PC-9 (cell line): ENCODE measurements at regions not wholly inside any gene's neighbourhood (a gene's known extent, or its start where the extent isn't known, plus 50 kb on each side); places are given as distances from the start of the nearest gene placed in this dataset.

Experiments used
- BruUV-seq: library from RNA; stranded (reverse); fragments of 400-500 nt; replicated peaks from 2 replicates; lab custom pipeline; 2021; lab: Mats Ljungman, UMichigan
- CTCF ChIA-PET: fragments of 300-600 bp; sonication (Branson Sonifier 250); formaldehyde crosslinking; loops from one replicate; lab custom pipeline; 2022; ENCODE audit warnings: antibody characterized with exemption; lab: Charles Lee
- POLR2A ChIA-PET: fragments of 300-600 bp; sonication (Branson Sonifier 250); formaldehyde crosslinking; loops from one replicate; lab custom pipeline; 2022; ENCODE audit warnings: antibody characterized with exemption; ENCODE audit not compliant: unreplicated experiment; lab: Charles Lee
- DNase-seq, 2 experiments: peaks; one replicate each; pipeline versions ENCODE4 v3.0.0 to v3.0.0-alpha.2; 2015 to 2022; ENCODE audit warnings: mixed read lengths in 1 of 2
- H2AFZ ChIP-seq: fragments of 200-600 bp; sonication (generic); 2 replicates; pipeline ENCODE4 v1.8.1; 2017; ENCODE audit warnings: antibody characterized with exemption
- H3F3A ChIP-seq: fragments of 200-600 bp; sonication (generic); 2 replicates; pipeline ENCODE4 v1.8.1; 2017; ENCODE audit warnings: antibody characterized with exemption, mild to moderate bottlenecking, low read depth; ENCODE audit not compliant: insufficient read depth
- H3K27ac ChIP-seq: fragments of 200-600 bp; sonication (generic); 2 replicates; pipeline ENCODE4 v1.6.1; 2016; ENCODE audit warnings: mixed run types
- H3K27me3 ChIP-seq: fragments of 200-600 bp; sonication (generic); 2 replicates; pipeline ENCODE4 v1.6.1; 2016; ENCODE audit warnings: low read depth, mixed run types; ENCODE audit not compliant: insufficient read depth
- H3K36me3 ChIP-seq: fragments of 200-600 bp; sonication (generic); 2 replicates; pipeline ENCODE4 v1.6.1; 2016; ENCODE audit warnings: low read depth, mixed run types
- H3K4me1 ChIP-seq: fragments of 200-600 bp; sonication (generic); replicated peaks from 2 replicates; pipeline ENCODE4 v1.6.1; 2016; ENCODE audit warnings: mixed run types; ENCODE audit not compliant: insufficient read depth
- H3K4me2 ChIP-seq: fragments of 200-600 bp; sonication (generic); 2 replicates; pipeline ENCODE4 v1.6.1; 2017; ENCODE audit warnings: mixed run types
- H3K4me3 ChIP-seq: fragments of 200-600 bp; sonication (generic); 2 replicates; pipeline ENCODE4 v1.6.1; 2016; ENCODE audit warnings: mixed run types
- H3K79me2 ChIP-seq: fragments of 200-600 bp; sonication (generic); 2 replicates; pipeline ENCODE4 v1.6.1; 2017; ENCODE audit warnings: low read depth, mixed run types
- H3K9me2 ChIP-seq: fragments of 200-600 bp; sonication (generic); 2 replicates; pipeline ENCODE4 v1.8.1; 2017; ENCODE audit warnings: mild to moderate bottlenecking; ENCODE audit not compliant: insufficient read depth
- H3K9me3 ChIP-seq: fragments of 200-600 bp; sonication (generic); 2 replicates; pipeline ENCODE4 v1.8.1; 2016; ENCODE audit warnings: low read depth; ENCODE audit not compliant: insufficient read depth
- H4K20me1 ChIP-seq: fragments of 200-600 bp; sonication (generic); 2 replicates; pipeline ENCODE4 v1.8.1; 2017; ENCODE audit not compliant: insufficient read depth
- EZH2 ChIP-seq: fragments of 200-600 bp; sonication (generic); IDR thresholded peaks from 2 replicates; pipeline ENCODE4 v1.8.0; 2017; ENCODE audit warnings: antibody characterized with exemption, low read depth
- intact Hi-C: fragments of 100-400 bp; cut with micrococcal nuclease; formaldehyde crosslinking; loops from one replicate; pipeline ENCODE4 v1.10.0; 2022; ENCODE audit not compliant: unreplicated experiment
- TF ChIP-seq, protein P1 (sequence below): fragments of 200-600 bp; sonication (generic); conservative IDR thresholded peaks from 2 replicates; pipeline ENCODE4 v1.6.1; 2017; ENCODE audit warnings: mixed run types, antibody characterized with exemption, mild to moderate bottlenecking, moderate library complexity

DNA sequence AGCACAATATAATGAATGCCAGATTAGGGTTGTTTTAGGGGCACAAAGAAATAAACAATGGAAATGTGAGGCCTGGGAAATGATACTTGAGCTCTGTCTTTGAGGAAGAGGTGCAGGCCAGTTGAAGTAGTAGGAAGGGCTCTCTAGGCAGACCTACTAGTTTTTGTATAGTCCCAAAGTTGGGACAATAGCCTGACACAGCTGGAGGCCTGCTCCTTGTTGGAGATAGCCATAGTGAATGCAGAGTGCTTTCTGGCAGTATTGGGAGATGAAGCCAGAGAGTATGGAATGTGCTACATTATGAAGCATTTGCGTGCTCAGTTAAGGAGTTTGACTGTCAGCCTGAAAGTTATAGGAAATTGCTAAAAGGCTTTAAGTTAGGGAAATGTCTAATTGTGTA, 251.2 kb upstream of the ZPLD1 start:
- POLR2A ChIA-PET, result interaction anchor here (0.6 kb wide), 1 partner anchor 459 kb away, joined by 3 read pairs; the partner anchor contains the start of gene CEP97
- intact Hi-C loops, result loop anchor here (5.0 kb wide), 1 partner anchor 201 kb away; no protein-coding TSS in a partner anchor

DNA sequence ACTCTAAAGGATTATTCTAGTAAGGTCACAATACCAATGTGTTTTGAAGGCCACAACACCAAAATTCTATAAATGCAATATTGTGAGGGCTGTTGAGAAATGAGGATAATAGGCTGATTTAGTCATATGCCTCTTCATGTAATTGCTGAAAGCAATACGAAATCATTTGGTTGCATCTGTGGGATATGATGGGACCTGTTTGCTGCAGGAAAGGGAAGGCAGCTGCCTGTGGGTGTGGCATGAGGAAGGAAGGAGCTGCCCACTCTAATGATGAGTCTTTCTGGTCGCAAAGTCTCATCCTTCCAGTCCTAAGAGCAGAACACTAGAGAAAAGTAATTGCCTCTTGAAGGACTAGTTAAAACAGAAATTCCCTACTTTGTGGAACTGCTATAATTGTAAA, 245.3 kb upstream of the ZPLD1 start:
- H4K20me1 ChIP-seq, result no peaks in the 10 kb centered on the region
- H3F3A ChIP-seq, result no peaks in the 10 kb centered on the region
- H3K4me2 ChIP-seq, result no peak overlapping the region
- DNase-seq, result no peak
- POLR2A ChIA-PET, result no interaction called here
- CTCF ChIA-PET, result no interaction called here
- TF ChIP-seq, protein P1, sequence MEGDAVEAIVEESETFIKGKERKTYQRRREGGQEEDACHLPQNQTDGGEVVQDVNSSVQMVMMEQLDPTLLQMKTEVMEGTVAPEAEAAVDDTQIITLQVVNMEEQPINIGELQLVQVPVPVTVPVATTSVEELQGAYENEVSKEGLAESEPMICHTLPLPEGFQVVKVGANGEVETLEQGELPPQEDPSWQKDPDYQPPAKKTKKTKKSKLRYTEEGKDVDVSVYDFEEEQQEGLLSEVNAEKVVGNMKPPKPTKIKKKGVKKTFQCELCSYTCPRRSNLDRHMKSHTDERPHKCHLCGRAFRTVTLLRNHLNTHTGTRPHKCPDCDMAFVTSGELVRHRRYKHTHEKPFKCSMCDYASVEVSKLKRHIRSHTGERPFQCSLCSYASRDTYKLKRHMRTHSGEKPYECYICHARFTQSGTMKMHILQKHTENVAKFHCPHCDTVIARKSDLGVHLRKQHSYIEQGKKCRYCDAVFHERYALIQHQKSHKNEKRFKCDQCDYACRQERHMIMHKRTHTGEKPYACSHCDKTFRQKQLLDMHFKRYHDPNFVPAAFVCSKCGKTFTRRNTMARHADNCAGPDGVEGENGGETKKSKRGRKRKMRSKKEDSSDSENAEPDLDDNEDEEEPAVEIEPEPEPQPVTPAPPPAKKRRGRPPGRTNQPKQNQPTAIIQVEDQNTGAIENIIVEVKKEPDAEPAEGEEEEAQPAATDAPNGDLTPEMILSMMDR, result no peak
- no peak for TF ChIP-seq EZH2
- peaks cover 12% of the 10 kb centered on the region for H3K4me1 ChIP-seq
- H3K27ac ChIP-seq, result no peak overlapping the region
- H3K27me3 ChIP-seq, result no peaks in the 10 kb centered on the region
- no peak overlapping the region for H2AFZ ChIP-seq
- no TSS peak for BruUV-seq
- no peaks in the 10 kb centered on the region for H3K9me2 ChIP-seq
- no peaks in the 10 kb centered on the region for H3K9me3 ChIP-seq
- H3K79me2 ChIP-seq, result no peaks in the 10 kb centered on the region
- H3K4me3 ChIP-seq, result no peak overlapping the region
- no peaks in the 10 kb centered on the region for H3K36me3 ChIP-seq
- intact Hi-C loops, result no loop called here

More for the DNA sequence above, 251.2 kb upstream of the ZPLD1 start:
- no TSS peak for BruUV-seq
- no peaks in the 10 kb centered on the region for H3F3A ChIP-seq
- TF ChIP-seq, protein P1, result no peak
- no peak for TF ChIP-seq EZH2
- H3K27me3 ChIP-seq, result no peaks in the 10 kb centered on the region
- H3K4me1 ChIP-seq, result peaks cover 18% of the 10 kb centered on the region
- H3K27ac ChIP-seq, result no peak overlapping the region
- no peak overlapping the region for H3K4me3 ChIP-seq
- CTCF ChIA-PET, result no interaction called here
- no peak overlapping the region for H2AFZ ChIP-seq
- H3K9me3 ChIP-seq, result no peaks in the 10 kb centered on the region
- no peak for DNase-seq
- H3K9me2 ChIP-seq, result no peaks in the 10 kb centered on the region
- H3K36me3 ChIP-seq, result no peaks in the 10 kb centered on the region
- no peak overlapping the region for H3K4me2 ChIP-seq
- H3K79me2 ChIP-seq, result no peaks in the 10 kb centered on the region
- H4K20me1 ChIP-seq, result no peaks in the 10 kb centered on the region

DNA sequence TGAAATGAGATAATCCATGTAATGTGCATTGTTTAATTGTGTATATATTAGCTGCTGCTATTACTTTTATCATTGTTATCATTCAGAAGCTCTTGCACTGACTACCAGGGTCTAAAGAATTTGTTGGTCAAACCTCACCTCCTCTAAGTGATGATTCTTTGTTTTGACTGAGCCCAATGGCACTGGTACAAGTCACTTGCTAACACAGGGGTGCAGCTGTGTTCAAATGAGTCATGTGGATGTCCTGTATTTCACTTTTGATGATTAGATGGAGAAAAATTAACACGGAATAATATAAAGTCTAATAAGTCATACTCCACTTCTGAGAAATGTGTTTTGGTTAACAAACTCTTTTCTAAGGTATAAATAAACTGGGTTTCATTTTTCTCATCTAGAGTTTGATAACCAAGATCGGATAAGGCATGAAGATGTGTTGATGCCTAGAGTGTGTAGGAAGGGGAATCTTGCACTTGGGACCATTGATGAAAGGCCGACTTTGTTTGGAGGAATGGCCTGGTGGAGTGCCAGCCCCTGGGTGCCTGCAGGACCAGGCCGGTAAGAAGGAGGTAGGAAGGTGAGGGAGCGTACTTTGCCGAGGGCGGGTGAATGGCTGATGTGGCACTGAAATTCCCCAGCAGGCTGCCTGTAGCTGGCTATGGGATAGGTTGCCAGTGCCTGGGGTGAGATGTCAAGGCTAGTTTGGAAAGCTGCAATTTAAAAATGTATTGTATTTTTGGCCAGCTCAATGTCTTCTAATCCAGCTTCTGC, 244.7 kb upstream of the ZPLD1 start:
- TF ChIP-seq EZH2, result no peak
- TF ChIP-seq, protein P1, result no peak
- no TSS peak for BruUV-seq
- intact Hi-C loops, result no loop called here
- POLR2A ChIA-PET, result no interaction called here
- Histone ChIP-seq H4K20me1 (no peaks in the 10 kb centered on the region), H3F3A (peaks cover 5% of the 10 kb centered on the region; the same call in 1 of the 2 replicates), H3K9me3 (no peaks in the 10 kb centered on the region), H3K4me1 (peaks cover 18% of the 10 kb centered on the region), H3K79me2 (no peaks in the 10 kb centered on the region), H3K4me2 (no peak overlapping the region), H3K27ac (no peak overlapping the region), H3K27me3 (no peaks in the 10 kb centered on the region), H2AFZ (no peak overlapping the region), H3K9me2 (no peaks in the 10 kb centered on the region), H3K4me3 (no peak overlapping the region), H3K36me3 (no peaks in the 10 kb centered on the region)
- DNase-seq, result no peak
- CTCF ChIA-PET, result no interaction called here
